ENCODE measurements at regions not wholly inside any gene's neighbourhood (a gene's known extent, or its start where the extent isn't known, plus 50 kb on each side); places are given as distances from the start of the nearest gene placed in this dataset.

- H3K36me3 ChIP-seq: no peaks in the 10 kb centered on the region
- no peak for TF ChIP-seq CTCF (IDR thresholded peaks at IDR 0.05; ENCODE audit: low read depth, low read length)
- H3K27me3 ChIP-seq (ENCODE audit: insufficient read depth, low read depth, severe bottlenecking): peaks cover 50% of the 10 kb centered on the region
- no peaks in the 10 kb centered on the region for H3K9me3 ChIP-seq (ENCODE audit: severe bottlenecking)
- no peak for DNase-seq
- H3K27ac ChIP-seq: no peak overlapping the region
- H3K4me3 ChIP-seq (ENCODE audit: low read depth, low read length): no peak overlapping the region
Observed at GRCh38 chr20:60808701-60809100, 443.4 kb upstream of the CDH4 start.

- Histone ChIP-seq H3K27ac (no peak overlapping the region), H3K36me3 (no peaks in the 10 kb centered on the region), H3K27me3 (ENCODE audit: insufficient read depth, low read depth, severe bottlenecking) (peaks cover 55% of the 10 kb centered on the region), H3K4me3 (ENCODE audit: low read depth, low read length) (no peak overlapping the region), H3K9me3 (ENCODE audit: severe bottlenecking) (peaks cover 2% of the 10 kb centered on the region)
- no peak for TF ChIP-seq CTCF (IDR thresholded peaks at IDR 0.05; ENCODE audit: low read depth, low read length)
- no peak for DNase-seq
Observed at GRCh38 chr20:60810561-60810960, 441.5 kb upstream of the CDH4 start.

GRCh38 chr20:60812561-60812960 is 439.5 kb upstream of the CDH4 start:
- Histone ChIP-seq H3K27me3 (ENCODE audit: insufficient read depth, low read depth, severe bottlenecking) (peaks cover 54% of the 10 kb centered on the region), H3K4me3 (ENCODE audit: low read depth, low read length) (no peak overlapping the region), H3K27ac (no peak overlapping the region), H3K36me3 (no peaks in the 10 kb centered on the region), H3K9me3 (ENCODE audit: severe bottlenecking) (peaks cover 2% of the 10 kb centered on the region)
- TF ChIP-seq CTCF (IDR thresholded peaks at IDR 0.05; ENCODE audit: low read depth, low read length): no peak
- DNase-seq: no peak

- no peak for TF ChIP-seq CTCF (IDR thresholded peaks at IDR 0.05; ENCODE audit: low read depth, low read length)
- Histone ChIP-seq H3K27ac (no peak overlapping the region), H3K4me3 (ENCODE audit: low read depth, low read length) (no peak overlapping the region), H3K36me3 (no peaks in the 10 kb centered on the region), H3K9me3 (ENCODE audit: severe bottlenecking) (peaks cover 2% of the 10 kb centered on the region), H3K27me3 (ENCODE audit: insufficient read depth, low read depth, severe bottlenecking) (peaks cover 57% of the 10 kb centered on the region)
- DNase-seq: no peak
Observed at GRCh38 chr20:60813066-60813465, 439.0 kb upstream of the CDH4 start.

- TF ChIP-seq CTCF (IDR thresholded peaks at IDR 0.05; ENCODE audit: low read depth, low read length): no peak
- H3K36me3 ChIP-seq: no peaks in the 10 kb centered on the region
- H3K9me3 ChIP-seq (ENCODE audit: severe bottlenecking): peaks cover 2% of the 10 kb centered on the region
- H3K27me3 ChIP-seq (ENCODE audit: insufficient read depth, low read depth, severe bottlenecking): peaks cover 57% of the 10 kb centered on the region
- no peak overlapping the region for H3K4me3 ChIP-seq (ENCODE audit: low read depth, low read length)
- H3K27ac ChIP-seq: no peak overlapping the region
- no peak for DNase-seq
Observed at GRCh38 chr20:60815656-60816055, 436.4 kb upstream of the CDH4 start.

GRCh38 chr20:60816901-60817300 is 435.2 kb upstream of the CDH4 start:
- H3K27ac ChIP-seq: no peak overlapping the region
- H3K4me3 ChIP-seq (ENCODE audit: low read depth, low read length): no peak overlapping the region
- no peaks in the 10 kb centered on the region for H3K36me3 ChIP-seq
- H3K27me3 ChIP-seq (ENCODE audit: insufficient read depth, low read depth, severe bottlenecking): peaks cover 63% of the 10 kb centered on the region
- peaks cover 2% of the 10 kb centered on the region for H3K9me3 ChIP-seq (ENCODE audit: severe bottlenecking)
- TF ChIP-seq CTCF (IDR thresholded peaks at IDR 0.05; ENCODE audit: low read depth, low read length): no peak
- DNase-seq: no peak

Data from WERI-Rb-1 (cell line).